ENCODE measurements at regions not wholly inside any gene's neighbourhood (a gene's known extent, or its start where the extent isn't known, plus 50 kb on each side); places are given as distances from the start of the nearest gene placed in this dataset.

GRCh38 chr5:143494595-143494994 is 91.1 kb upstream of the NR3C1 start (continued):
- TF ChIP-seq, protein P1, sequence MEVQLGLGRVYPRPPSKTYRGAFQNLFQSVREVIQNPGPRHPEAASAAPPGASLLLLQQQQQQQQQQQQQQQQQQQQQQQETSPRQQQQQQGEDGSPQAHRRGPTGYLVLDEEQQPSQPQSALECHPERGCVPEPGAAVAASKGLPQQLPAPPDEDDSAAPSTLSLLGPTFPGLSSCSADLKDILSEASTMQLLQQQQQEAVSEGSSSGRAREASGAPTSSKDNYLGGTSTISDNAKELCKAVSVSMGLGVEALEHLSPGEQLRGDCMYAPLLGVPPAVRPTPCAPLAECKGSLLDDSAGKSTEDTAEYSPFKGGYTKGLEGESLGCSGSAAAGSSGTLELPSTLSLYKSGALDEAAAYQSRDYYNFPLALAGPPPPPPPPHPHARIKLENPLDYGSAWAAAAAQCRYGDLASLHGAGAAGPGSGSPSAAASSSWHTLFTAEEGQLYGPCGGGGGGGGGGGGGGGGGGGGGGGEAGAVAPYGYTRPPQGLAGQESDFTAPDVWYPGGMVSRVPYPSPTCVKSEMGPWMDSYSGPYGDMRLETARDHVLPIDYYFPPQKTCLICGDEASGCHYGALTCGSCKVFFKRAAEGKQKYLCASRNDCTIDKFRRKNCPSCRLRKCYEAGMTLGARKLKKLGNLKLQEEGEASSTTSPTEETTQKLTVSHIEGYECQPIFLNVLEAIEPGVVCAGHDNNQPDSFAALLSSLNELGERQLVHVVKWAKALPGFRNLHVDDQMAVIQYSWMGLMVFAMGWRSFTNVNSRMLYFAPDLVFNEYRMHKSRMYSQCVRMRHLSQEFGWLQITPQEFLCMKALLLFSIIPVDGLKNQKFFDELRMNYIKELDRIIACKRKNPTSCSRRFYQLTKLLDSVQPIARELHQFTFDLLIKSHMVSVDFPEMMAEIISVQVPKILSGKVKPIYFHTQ (CRISPR knock-in tag; IDR thresholded peaks at IDR 0.05) = no peak
- TF ChIP-seq SMAD3 (CRISPR knock-in tag; IDR thresholded peaks at IDR 0.05; ENCODE audit: borderline replicate concordance) = no peak
- TF ChIP-seq STAT6 (CRISPR knock-in tag; conservative IDR thresholded peaks at IDR 0.05; ENCODE audit: low read depth) = no peak
- TF ChIP-seq ZNF232 (CRISPR knock-in tag; IDR thresholded peaks at IDR 0.05) = no peak
- no peak for TF ChIP-seq ATF3 (CRISPR knock-in tag; conservative IDR thresholded peaks at IDR 0.05)
- no peak for TF ChIP-seq MYBL2 (CRISPR knock-in tag; IDR thresholded peaks at IDR 0.05)
- no peak for TF ChIP-seq ZNF138 (CRISPR knock-in tag; conservative IDR thresholded peaks at IDR 0.05)

GRCh38 chr5:143494162-143494561 is 90.7 kb upstream of the NR3C1 start:
- Mint-ChIP-seq H3K36me3 (no peaks in the 10 kb centered on the region), H3K4me3 (no peak overlapping the region), H3K27me3 (ENCODE audit: low read depth) (no peaks in the 10 kb centered on the region), H3K4me1 (peaks cover 3% of the 10 kb centered on the region), H3K9me3 (peaks cover 4% of the 10 kb centered on the region; the same call in 1 of the 2 replicates), H3K27ac (no peak overlapping the region)
- ChIA-PET CTCF (no interaction called here), POLR2A (no interaction called here)
- ATAC-seq = no peak
- no peak for DNase-seq (ENCODE audit: low spot score)
- no peak for TF ChIP-seq ZNF425 (CRISPR knock-in tag; conservative IDR thresholded peaks at IDR 0.05)
- TF ChIP-seq, protein P2, sequence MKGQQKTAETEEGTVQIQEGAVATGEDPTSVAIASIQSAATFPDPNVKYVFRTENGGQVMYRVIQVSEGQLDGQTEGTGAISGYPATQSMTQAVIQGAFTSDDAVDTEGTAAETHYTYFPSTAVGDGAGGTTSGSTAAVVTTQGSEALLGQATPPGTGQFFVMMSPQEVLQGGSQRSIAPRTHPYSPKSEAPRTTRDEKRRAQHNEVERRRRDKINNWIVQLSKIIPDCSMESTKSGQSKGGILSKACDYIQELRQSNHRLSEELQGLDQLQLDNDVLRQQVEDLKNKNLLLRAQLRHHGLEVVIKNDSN (CRISPR knock-in tag; IDR thresholded peaks at IDR 0.05) = no peak
- TF ChIP-seq ETV6 (CRISPR knock-in tag; IDR thresholded peaks at IDR 0.05) = no peak
- no peak for TF ChIP-seq NR1H2 (CRISPR knock-in tag; IDR thresholded peaks at IDR 0.05)
- TF ChIP-seq TEAD4 (CRISPR knock-in tag; IDR thresholded peaks at IDR 0.05) = no peak
- TF ChIP-seq ZNF263 (CRISPR knock-in tag; IDR thresholded peaks at IDR 0.05; ENCODE audit: low read depth) = no peak
- TF ChIP-seq JAZF1 (CRISPR knock-in tag; IDR thresholded peaks at IDR 0.05) = no peak
- no peak for TF ChIP-seq MYBL2 (CRISPR knock-in tag; IDR thresholded peaks at IDR 0.05)
- no peak for TF ChIP-seq ATF3 (CRISPR knock-in tag; conservative IDR thresholded peaks at IDR 0.05)
- TF ChIP-seq FOXP1 (CRISPR knock-in tag; IDR thresholded peaks at IDR 0.05; ENCODE audit: borderline replicate concordance) = no peak
- TF ChIP-seq SMAD4 (CRISPR knock-in tag; IDR thresholded peaks at IDR 0.05) = no peak
